GM12892 (cell line): ENCODE measurements at regions not wholly inside any gene's neighbourhood (a gene's known extent, or its start where the extent isn't known, plus 50 kb on each side); places are given as distances from the start of the nearest gene placed in this dataset.

ENCODE experiments used
- POLR2A ChIP-seq: IDR thresholded peaks from 2 replicates; pipeline ENCODE4 v1.6.1; 2011; ENCODE audit warnings: low read depth, low read length, control low read depth
- POLR2AphosphoS5 ChIP-seq: IDR thresholded peaks from 2 replicates; pipeline ENCODE4 v1.6.1; 2011; ENCODE audit warnings: low read depth, low read length, control low read depth

- no peak for TF ChIP-seq POLR2A
- no peak for TF ChIP-seq POLR2AphosphoS5
Measured at GRCh38 chr9:21592063-21592338, 109.9 kb upstream of the IFNE start.
